DMS 273 (cell line): ENCODE measurements at regions not wholly inside any gene's neighbourhood (a gene's known extent, or its start where the extent isn't known, plus 50 kb on each side); places are given as distances from the start of the nearest gene placed in this dataset.

ENCODE experiments used
- DNase-seq: peaks from one replicate; lab custom pipeline; 2025; ENCODE audit not compliant: unreplicated experiment; lab: John Stamatoyannopoulos, UW

GRCh38 chr20:10861090-10861489 lies 187.3 kb upstream of the JAG1 start:
- no peak for DNase-seq

- no peak for DNase-seq
Measured at GRCh38 chr20:10861619-10862018, 187.8 kb upstream of the JAG1 start.

DNA sequence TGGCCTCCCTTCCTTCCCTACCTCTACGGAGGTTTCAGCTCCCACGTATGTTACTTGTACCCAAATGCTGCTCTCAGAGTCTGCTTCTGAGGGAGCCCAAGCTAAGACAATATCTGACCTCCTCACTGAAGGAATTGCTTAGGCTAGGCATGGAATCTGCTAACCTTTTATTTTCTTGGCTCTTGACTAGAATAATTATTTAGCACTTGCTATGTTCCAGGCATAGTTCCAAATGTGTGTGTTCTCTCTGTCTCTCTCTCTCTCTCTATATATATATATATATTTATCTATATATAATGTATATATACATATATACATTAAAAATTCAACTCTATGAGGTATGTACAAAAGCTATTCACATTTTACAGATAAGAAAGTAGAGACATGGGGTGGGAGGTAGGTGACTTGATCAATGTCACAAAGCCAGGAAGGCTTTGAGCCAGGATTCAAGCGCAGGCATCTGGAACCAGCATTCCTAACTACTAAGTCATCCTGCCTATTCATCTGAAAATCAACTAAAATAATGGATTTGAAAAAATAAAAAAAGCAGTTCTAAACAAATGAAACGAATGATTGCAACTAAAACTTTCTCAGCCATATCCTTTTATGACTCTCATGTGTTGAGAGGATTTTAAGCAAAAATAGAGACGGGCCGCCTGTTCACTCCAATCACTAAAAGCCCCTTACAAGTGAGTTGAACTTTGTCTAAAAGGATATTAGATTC lies 189.7 kb upstream of the JAG1 start:
- DNase-seq: no peak

DNA sequence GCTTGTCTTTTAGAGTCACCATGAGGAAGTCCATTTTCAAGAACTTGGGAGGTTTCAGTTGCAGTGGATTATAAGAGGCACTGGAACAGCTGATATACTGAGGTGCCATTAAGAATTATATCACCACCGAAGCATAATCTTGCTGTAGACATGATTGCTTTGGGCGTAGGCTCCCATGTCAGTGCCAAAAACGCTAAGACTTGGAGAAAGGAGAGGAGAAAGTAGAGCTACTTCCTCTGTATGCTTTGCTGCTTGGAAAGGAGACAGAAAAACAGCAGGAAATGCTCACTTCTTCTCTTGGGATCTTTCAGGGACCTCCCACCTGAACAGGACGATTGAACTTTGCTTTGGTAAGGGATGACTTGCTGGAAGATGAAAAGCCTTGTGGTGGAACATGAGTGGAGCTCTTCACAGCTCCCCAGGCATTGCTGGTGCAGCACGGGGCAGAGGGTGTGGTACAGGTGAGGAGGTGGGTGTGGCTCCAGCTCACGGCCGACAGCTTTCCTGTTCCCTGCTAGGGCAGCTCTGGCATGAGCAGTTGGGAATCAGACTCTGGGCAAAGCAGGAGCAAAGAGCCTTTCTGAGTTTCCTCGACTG lies 190.4 kb upstream of the JAG1 start:
- DNase-seq: no peak

DNA sequence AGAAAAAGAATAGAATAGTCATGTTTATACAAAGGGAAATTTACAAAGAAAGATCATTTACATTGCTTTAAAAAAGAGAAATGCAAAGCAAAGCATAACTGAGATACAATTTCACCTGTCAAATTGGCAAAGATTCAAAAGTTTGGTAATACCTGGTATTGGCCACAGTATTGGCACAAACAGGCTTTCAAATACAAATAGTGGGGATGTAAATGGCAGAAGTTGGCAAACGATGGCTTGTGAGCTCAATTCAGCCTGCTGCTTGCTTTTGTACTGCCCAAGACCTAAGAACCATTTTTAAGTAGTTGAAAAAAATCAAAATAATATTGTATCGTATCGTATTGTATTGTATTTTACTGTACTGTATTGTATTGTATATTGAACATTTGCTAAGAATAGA lies 194.5 kb upstream of the JAG1 start:
- no peak for DNase-seq

GRCh38 chr20:10873026-10873425 lies 199.2 kb upstream of the JAG1 start:
- DNase-seq: no peak

DNA sequence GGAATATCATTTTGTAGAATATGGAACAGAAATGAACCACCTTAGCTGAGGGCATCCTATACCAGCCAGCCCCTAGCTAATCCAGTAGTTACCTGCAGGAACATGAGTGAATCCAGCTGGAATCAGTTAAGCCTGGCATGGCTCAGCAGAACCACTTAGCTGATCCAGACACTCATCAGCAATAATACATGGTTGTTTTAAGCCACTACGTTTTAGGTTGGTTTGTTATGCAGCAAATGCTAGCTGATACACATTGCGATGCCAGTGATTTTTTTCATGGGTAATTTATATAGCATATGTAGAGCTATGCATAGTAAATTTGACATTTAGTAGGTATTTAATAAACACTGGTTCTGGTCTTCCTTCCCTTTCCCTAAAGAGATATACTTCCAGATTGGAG lies 201.9 kb upstream of the JAG1 start:
- DNase-seq: no peak

DNA sequence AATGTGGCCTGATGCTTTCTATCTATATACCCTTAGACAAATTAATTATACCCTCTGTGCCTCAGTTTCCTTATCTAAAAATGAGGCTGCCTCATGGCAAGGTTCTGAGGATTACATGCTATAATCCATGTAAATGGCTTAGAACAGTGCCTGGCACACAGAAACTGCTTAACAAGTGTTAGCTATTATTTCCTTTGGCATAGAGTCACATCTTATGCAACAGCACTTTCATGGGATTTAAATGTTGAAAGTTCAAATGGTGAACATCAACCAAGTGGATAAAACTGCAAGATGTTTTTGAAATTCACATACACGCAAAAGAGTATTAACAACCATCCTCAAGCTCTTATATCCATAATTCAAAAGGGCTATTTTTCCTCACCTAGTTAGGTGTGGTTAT lies 202.8 kb upstream of the JAG1 start:
- no peak for DNase-seq

DNA sequence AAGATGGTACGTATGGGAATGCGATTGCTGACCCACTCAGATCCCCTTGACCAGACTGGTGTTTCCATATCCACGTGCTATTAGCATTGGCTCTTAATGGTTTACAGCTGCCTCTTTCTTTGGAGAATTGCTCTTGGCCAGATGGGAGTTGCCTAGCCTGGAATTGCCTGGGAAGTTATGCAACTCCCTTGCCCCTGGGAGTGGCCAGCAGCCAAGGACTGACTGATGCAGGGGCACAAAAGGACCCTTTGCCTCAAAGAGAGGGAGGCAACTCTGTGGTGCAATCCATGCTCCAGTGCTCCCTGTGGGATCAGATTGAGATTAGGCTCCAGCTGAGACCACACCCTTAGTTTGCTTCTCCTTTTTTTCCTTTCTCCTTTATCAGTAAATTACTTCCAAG lies 203.5 kb upstream of the JAG1 start:
- DNase-seq: no peak

GRCh38 chr20:10883166-10883565 lies 209.4 kb upstream of the JAG1 start:
- DNase-seq: no peak

DNA sequence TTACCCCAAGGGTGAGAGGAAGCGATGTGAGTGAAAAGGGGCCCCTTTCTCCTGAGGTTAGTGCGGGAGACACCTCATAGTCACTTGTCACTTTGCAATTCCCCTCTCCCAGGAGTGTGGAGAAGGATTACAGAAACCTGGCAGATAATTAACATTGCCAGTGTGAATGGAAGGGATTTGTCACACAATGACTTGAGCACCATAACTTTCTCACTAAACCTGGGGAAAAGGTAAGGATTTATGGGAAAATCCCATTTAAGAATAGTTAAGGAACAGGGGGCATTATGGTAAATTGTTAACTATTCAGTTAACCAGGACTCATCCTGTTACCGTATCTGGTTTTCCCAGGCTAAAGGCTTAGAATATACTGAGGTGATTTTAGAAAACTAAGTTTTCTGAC lies 219.5 kb upstream of the JAG1 start:
- DNase-seq: no peak

- no peak for DNase-seq
Measured at GRCh38 chr20:10897336-10897735, 223.5 kb upstream of the JAG1 start.

DNA sequence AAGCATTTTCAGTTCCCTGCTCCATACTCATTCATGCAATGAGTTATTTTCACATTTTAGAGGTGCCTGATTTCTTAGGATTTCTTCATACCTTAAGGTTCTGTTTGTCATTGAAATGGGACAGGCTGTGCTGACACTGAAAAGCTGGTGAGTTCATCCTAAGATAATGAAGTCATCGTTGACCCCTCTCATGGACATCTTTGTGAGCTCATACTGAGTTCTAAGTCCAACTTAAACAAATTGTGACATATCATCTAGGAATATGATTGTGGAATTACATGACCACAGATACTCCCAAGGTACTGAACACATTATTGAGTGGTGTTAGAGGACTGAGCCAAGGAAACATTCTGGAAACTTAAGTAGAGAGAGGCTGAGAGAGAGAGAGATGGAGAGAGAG lies 224.8 kb upstream of the JAG1 start:
- DNase-seq: no peak

- no peak for DNase-seq
Measured at GRCh38 chr20:10902174-10902573, 228.4 kb upstream of the JAG1 start.

DNA sequence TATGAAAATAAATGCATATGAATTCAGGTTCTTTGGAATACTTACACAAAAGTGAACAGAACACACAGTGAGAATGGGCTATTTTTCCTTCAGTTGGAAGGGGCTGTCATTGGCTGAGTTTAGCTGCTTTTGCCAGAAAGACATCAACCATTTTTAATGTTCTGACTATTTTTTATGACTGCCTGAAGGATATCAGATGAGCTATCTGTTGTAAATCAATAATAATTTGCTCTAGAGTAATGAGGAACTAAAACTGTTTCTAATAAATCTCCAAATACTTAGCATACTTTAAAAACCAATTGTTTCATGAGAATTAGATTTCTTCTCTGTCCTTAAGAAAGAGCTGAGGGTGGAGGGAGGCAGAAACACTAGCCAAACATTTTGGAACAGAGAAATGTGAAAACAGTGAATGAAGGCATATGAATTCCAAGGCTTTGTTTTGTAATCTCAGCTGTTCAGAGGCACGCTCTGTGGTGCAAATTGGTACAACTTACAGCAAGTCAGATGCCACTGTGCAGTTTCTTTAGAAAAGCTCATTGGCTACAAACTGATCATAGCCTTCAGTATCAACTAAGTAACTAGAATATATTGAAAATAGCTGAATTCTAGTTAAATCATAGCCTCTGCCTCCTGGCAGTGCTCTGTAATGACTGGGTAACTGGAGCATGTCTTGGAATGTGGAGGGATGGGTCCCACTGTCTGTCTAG lies 228.9 kb upstream of the JAG1 start:
- DNase-seq: no peak

DNA sequence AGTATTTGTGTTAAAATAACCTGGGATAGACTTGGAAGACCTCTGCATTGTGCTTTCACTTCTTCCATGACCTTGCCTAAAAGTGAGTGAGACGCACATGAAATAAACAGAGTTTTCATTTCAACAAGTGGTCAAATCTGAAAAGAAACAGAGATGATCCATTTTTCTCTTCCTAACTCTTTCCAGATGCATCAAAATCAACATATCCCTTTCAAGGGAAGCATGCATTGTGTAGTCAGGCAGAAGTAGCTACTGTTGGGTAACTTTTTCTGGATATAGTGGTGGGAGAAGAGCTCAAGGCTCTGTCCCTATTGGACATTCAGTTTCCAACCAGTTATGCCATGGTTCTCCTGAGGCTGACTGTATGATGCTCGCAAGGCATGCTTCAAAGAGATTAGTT lies 233.0 kb upstream of the JAG1 start:
- no peak for DNase-seq

DNA sequence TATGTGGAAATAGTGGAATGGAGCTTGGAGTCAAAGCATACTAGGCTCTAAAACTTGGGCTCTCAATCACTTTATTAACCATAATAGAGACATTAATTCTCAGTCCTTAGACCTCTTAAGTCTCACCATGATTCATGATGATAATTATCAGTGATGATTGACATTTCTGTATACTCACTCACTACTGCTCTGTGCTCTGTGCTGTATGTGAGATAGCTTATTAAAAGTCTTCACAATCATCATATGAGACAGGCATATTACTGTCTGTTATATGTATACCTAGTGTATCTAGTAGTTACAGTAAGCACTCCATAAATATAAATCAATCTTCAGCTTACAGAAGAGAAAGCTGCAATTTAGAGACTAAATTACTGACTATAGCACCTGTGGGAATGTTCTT lies 236.0 kb upstream of the JAG1 start:
- DNase-seq: no peak

DNA sequence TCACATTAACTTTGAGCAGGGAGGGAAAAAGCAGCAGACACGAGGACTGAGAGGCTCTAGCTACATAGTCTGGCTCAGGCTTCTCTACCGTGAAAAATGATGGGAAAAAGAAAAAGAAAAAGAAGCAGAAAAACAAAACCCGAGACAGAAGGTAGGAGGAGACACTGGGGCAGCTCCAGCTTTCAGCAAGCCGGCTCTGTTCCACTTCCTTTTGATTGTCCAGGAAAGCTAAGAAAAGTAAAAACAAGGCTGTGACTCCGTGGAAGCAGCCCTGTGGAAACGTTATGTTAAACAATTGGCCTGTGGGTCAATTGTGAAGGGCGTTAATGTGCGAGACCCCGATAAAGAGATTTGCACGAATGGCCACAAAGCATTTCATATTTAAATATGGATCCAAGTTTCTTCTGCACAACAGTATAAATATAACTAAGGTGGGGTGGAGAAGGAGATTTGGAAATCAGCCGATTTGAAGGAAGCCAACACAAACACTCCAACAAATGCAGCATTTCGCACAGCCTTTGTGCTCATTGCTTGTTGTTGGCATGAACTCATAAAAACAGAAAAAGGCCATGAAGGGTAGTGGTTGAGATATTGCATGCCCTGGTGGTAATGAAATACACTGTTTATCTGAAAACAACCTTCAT lies 236.9 kb upstream of the JAG1 start:
- no peak for DNase-seq

DNA sequence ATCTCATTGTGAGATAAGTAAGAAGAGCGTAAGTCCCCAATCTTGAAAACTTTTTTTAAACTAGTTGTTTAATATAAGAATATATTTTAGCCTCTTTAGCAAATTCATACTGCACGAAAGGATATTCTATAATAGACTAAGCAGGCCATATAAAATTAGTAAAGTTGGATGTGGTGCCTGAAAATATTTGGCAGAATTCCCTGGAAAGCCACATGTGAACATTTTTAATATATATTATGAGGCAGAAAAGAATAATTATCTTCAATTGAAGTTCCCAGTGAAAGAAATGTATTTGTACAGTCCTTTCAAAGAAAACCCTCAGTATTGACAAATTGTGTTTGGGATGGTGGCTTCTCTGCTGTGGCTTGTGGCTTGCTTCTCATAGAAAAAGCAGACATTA lies 237.5 kb upstream of the JAG1 start:
- no peak for DNase-seq

DNA sequence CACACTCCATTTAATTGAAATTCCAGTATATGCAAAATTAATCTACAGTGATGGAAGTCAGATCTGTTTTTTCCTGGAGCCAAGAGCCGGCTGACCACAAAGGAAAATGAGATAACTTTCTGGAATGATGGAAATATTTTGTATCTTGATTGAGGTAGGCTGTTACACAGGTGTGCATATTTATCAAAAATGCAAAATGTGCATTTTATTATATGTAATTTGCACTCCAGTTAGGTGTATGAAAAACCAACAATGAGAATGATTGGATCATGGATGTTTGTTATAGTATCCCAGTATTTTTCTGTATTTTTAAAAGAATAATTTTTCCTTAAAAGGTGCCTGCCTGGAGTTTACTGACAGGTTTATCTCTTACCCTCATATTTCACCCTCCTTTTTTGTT lies 242.0 kb upstream of the JAG1 start:
- no peak for DNase-seq

DNA sequence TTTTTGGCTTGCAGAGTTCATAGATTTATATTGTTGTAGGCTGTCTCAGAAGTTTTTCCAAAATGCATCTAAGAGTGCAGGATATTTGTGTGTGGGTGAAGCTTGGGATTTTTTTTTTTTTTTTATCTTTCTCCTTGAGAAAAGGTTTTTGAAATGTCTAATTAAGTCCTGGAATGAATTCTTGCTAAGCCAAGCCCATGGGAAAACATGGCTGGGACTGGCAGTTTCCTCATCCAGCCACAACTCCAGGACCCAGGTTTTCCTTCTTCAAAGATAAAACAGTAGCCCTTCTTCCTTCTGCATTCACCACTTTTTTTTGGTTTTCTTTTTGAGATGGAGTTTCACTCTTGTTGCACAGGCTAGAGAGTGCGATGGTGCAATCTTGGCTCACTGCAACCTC lies 242.5 kb upstream of the JAG1 start:
- DNase-seq: no peak

GRCh38 chr20:10917826-10918225 lies 244.0 kb upstream of the JAG1 start:
- DNase-seq: no peak
